ENCODE measurements at regions not wholly inside any gene's neighbourhood (a gene's known extent, or its start where the extent isn't known, plus 50 kb on each side); places are given as distances from the start of the nearest gene placed in this dataset.

DNA sequence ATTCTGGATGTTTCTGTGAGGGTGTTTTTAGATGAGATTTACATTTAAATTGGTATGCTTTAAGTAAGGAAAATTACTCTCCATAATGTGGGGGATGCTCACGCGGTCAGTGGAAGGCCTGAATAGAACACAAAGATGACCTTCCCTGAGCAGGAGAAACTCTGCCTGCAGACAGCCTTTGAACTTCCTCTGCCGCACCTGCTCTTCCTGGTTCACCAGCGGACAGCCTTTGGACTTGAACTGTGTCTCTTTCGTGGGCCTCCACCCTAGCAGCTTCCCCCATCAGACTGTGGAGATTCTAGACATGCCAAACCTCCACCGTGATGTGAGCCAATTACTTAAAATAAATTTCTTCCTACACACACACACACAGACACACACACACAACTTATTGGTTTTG lies 210.7 kb downstream of the EFCAB11 start:
- H3K9me3 ChIP-seq (ENCODE audit: insufficient read depth, low read length): peaks cover 10% of the 10 kb centered on the region; the same call in 1 of the 2 replicates
- TF ChIP-seq, protein P1, sequence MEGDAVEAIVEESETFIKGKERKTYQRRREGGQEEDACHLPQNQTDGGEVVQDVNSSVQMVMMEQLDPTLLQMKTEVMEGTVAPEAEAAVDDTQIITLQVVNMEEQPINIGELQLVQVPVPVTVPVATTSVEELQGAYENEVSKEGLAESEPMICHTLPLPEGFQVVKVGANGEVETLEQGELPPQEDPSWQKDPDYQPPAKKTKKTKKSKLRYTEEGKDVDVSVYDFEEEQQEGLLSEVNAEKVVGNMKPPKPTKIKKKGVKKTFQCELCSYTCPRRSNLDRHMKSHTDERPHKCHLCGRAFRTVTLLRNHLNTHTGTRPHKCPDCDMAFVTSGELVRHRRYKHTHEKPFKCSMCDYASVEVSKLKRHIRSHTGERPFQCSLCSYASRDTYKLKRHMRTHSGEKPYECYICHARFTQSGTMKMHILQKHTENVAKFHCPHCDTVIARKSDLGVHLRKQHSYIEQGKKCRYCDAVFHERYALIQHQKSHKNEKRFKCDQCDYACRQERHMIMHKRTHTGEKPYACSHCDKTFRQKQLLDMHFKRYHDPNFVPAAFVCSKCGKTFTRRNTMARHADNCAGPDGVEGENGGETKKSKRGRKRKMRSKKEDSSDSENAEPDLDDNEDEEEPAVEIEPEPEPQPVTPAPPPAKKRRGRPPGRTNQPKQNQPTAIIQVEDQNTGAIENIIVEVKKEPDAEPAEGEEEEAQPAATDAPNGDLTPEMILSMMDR (IDR thresholded peaks at IDR 0.05; ENCODE audit: insufficient read depth, low read length, poor library complexity, severe bottlenecking): no peak
- no peak for TF ChIP-seq EZH2phosphoT487 (conservative IDR thresholded peaks at IDR 0.05; ENCODE audit: low read length)
- H3K27ac ChIP-seq (ENCODE audit: low read depth, low read length): no peak overlapping the region

DNA sequence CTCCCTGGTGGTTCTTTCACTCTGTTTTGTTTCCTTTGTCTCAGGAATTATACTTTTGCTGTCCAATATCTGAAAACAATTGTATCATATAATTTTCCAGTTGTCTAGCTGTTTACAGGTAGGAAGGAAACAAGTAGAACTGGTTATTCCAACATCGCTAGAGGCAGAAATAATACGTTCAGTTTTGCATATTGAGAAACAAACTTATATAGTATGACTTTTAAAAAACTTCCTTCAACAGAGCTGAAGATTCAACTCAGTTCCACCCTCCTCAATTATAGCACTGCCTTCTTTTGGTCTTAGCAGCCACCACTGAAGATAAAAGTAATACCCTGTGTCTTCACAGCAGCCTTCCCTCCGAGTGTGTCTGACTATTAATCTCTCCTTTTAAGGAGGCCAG lies 214.3 kb downstream of the EFCAB11 start:
- H4K20me1 ChIP-seq (ENCODE audit: low read depth, low read length): no peaks in the 10 kb centered on the region
- TF ChIP-seq, protein P1 (IDR thresholded peaks at IDR 0.05; ENCODE audit: insufficient read depth, low read length, poor library complexity, severe bottlenecking): no peak
- no peak for TF ChIP-seq EZH2phosphoT487 (conservative IDR thresholded peaks at IDR 0.05; ENCODE audit: low read length)
- no peaks in the 10 kb centered on the region for H3K36me3 ChIP-seq (ENCODE audit: low read length)
- no peak overlapping the region for H2AFZ ChIP-seq (ENCODE audit: low read depth, low read length, severe bottlenecking)
- no peak overlapping the region for H3K27ac ChIP-seq (ENCODE audit: low read depth, low read length)
- no peaks in the 10 kb centered on the region for H3K9me2 ChIP-seq (replicated peaks; ENCODE audit: insufficient read depth, low read length)
- no peak overlapping the region for H3K4me2 ChIP-seq (ENCODE audit: low read depth, low read length, poor library complexity, severe bottlenecking)
- H3K27me3 ChIP-seq (ENCODE audit: low read length): no peaks in the 10 kb centered on the region
- no peak overlapping the region for H3K9ac ChIP-seq (ENCODE audit: low read length)
- no peaks in the 10 kb centered on the region for H3F3A ChIP-seq (ENCODE audit: insufficient read depth)
- H3K79me2 ChIP-seq (ENCODE audit: insufficient read depth, low read length): no peaks in the 10 kb centered on the region
- H3K4me3 ChIP-seq (ENCODE audit: insufficient read depth, low read length, poor library complexity, severe bottlenecking): no peak overlapping the region
- H3K9me3 ChIP-seq (ENCODE audit: insufficient read depth, low read length): peaks cover 10% of the 10 kb centered on the region; the same call in 1 of the 2 replicates

More for the DNA sequence above, 210.7 kb downstream of the EFCAB11 start:
- no peak overlapping the region for H2AFZ ChIP-seq (ENCODE audit: low read depth, low read length, severe bottlenecking)
- no peaks in the 10 kb centered on the region for H3K27me3 ChIP-seq (ENCODE audit: low read length)
- no peaks in the 10 kb centered on the region for H3F3A ChIP-seq (ENCODE audit: insufficient read depth)
- H3K9me2 ChIP-seq (replicated peaks; ENCODE audit: insufficient read depth, low read length): no peaks in the 10 kb centered on the region
- no peak overlapping the region for H3K4me3 ChIP-seq (ENCODE audit: insufficient read depth, low read length, poor library complexity, severe bottlenecking)
- no peaks in the 10 kb centered on the region for H4K20me1 ChIP-seq (ENCODE audit: low read depth, low read length)
- H3K79me2 ChIP-seq (ENCODE audit: insufficient read depth, low read length): no peaks in the 10 kb centered on the region
- H3K9ac ChIP-seq (ENCODE audit: low read length): no peak overlapping the region
- H3K36me3 ChIP-seq (ENCODE audit: low read length): no peaks in the 10 kb centered on the region
- H3K4me2 ChIP-seq (ENCODE audit: low read depth, low read length, poor library complexity, severe bottlenecking): no peak overlapping the region

DNA sequence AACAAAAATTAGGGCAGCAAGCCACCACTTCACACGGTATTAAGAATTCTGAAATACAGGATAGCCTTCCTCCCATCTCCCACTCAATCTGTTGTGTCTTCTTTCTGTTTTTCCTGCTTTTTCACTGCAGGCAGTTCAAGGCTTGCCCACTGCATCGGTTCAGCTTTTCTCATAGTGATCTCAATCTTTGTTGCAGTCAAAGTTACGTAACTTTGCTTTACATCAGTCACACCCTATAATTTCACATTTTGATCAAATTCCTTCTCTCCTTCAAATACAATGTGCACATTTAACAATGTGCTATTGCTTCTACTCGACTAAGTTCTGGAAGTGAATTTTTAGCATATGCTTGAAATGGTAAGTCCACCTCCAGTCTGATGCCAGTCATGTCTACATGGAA lies 217.6 kb downstream of the EFCAB11 start:
- H3K27ac ChIP-seq (ENCODE audit: low read depth, low read length): no peak overlapping the region
- H2AFZ ChIP-seq (ENCODE audit: low read depth, low read length, severe bottlenecking): no peak overlapping the region
- no peaks in the 10 kb centered on the region for H3K36me3 ChIP-seq (ENCODE audit: low read length)
- no peak for TF ChIP-seq EZH2phosphoT487 (conservative IDR thresholded peaks at IDR 0.05; ENCODE audit: low read length)
- TF ChIP-seq, protein P1 (IDR thresholded peaks at IDR 0.05; ENCODE audit: insufficient read depth, low read length, poor library complexity, severe bottlenecking): no peak
- no peaks in the 10 kb centered on the region for H4K20me1 ChIP-seq (ENCODE audit: low read depth, low read length)
- peaks cover 6% of the 10 kb centered on the region; the same call in 1 of the 2 replicates for H3K9me3 ChIP-seq (ENCODE audit: insufficient read depth, low read length)
- H3K79me2 ChIP-seq (ENCODE audit: insufficient read depth, low read length): no peaks in the 10 kb centered on the region
- H3F3A ChIP-seq (ENCODE audit: insufficient read depth): no peaks in the 10 kb centered on the region
- no peaks in the 10 kb centered on the region for H3K27me3 ChIP-seq (ENCODE audit: low read length)
- no peak overlapping the region for H3K4me3 ChIP-seq (ENCODE audit: insufficient read depth, low read length, poor library complexity, severe bottlenecking)
- H3K9ac ChIP-seq (ENCODE audit: low read length): no peak overlapping the region
- H3K9me2 ChIP-seq (replicated peaks; ENCODE audit: insufficient read depth, low read length): no peaks in the 10 kb centered on the region
- no peak overlapping the region for H3K4me2 ChIP-seq (ENCODE audit: low read depth, low read length, poor library complexity, severe bottlenecking)

Measured in SU-DHL-6 (cell line).